Ishikawa (cell line): ENCODE measurements at regions not wholly inside any gene's neighbourhood (a gene's known extent, or its start where the extent isn't known, plus 50 kb on each side); places are given as distances from the start of the nearest gene placed in this dataset.

Experiments used
- TAF1 ChIP-seq: IDR thresholded peaks from 2 replicates; pipeline ENCODE4 v1.6.1; 2012; ENCODE audit warnings: low read depth, mild to moderate bottlenecking
- TF ChIP-seq, protein P1 (sequence below): IDR thresholded peaks from 2 replicates; pipeline ENCODE4 v1.6.1; 2012; ENCODE audit warnings: low read depth, mild to moderate bottlenecking
- TF ChIP-seq, protein P2 (sequence below): IDR thresholded peaks from 2 replicates; pipeline ENCODE4 v1.6.1; 2012

DNA sequence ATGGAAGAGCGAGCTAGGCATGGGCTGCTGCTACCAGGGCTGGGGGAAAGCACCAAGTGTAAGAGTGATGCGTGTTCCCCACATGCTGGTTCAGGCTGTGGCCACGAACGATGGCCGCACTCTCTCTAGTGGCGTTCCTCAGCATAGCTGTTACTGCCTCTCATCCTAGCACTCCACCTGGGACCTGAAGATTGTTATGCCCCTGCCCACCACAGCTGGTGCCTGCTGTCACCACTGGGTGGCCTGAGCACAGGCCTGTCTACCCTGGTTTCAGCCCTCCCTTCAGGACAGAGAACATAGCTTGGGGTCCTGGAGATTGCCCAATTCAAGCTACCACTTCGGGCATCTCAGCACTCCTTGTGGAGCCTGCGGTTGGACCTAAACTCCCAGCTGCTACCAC, 80.1 kb upstream of the PDC start:
- TF ChIP-seq, protein P1, sequence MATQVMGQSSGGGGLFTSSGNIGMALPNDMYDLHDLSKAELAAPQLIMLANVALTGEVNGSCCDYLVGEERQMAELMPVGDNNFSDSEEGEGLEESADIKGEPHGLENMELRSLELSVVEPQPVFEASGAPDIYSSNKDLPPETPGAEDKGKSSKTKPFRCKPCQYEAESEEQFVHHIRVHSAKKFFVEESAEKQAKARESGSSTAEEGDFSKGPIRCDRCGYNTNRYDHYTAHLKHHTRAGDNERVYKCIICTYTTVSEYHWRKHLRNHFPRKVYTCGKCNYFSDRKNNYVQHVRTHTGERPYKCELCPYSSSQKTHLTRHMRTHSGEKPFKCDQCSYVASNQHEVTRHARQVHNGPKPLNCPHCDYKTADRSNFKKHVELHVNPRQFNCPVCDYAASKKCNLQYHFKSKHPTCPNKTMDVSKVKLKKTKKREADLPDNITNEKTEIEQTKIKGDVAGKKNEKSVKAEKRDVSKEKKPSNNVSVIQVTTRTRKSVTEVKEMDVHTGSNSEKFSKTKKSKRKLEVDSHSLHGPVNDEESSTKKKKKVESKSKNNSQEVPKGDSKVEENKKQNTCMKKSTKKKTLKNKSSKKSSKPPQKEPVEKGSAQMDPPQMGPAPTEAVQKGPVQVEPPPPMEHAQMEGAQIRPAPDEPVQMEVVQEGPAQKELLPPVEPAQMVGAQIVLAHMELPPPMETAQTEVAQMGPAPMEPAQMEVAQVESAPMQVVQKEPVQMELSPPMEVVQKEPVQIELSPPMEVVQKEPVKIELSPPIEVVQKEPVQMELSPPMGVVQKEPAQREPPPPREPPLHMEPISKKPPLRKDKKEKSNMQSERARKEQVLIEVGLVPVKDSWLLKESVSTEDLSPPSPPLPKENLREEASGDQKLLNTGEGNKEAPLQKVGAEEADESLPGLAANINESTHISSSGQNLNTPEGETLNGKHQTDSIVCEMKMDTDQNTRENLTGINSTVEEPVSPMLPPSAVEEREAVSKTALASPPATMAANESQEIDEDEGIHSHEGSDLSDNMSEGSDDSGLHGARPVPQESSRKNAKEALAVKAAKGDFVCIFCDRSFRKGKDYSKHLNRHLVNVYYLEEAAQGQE: no peak
- TF ChIP-seq TAF1: no peak
- TF ChIP-seq, protein P2, sequence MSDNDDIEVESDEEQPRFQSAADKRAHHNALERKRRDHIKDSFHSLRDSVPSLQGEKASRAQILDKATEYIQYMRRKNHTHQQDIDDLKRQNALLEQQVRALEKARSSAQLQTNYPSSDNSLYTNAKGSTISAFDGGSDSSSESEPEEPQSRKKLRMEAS: no peak
